Stimulated activated CD8-positive, alpha-beta memory T cell treated with anti-CD3 and anti-CD28 coated beads, Interleukin-12 subunit alpha, Interleukin-12 subunit beta, amount 100 ng/mL, for 4 hours (primary cell): ENCODE measurements at regions not wholly inside any gene's neighbourhood (a gene's known extent, or its start where the extent isn't known, plus 50 kb on each side); places are given as distances from the start of the nearest gene placed in this dataset.

Experiments used
- DNase-seq: peaks from one replicate; pipeline ENCODE4 v3.0.0-alpha.2; 2020; ENCODE audit warnings: low read depth

DNA sequence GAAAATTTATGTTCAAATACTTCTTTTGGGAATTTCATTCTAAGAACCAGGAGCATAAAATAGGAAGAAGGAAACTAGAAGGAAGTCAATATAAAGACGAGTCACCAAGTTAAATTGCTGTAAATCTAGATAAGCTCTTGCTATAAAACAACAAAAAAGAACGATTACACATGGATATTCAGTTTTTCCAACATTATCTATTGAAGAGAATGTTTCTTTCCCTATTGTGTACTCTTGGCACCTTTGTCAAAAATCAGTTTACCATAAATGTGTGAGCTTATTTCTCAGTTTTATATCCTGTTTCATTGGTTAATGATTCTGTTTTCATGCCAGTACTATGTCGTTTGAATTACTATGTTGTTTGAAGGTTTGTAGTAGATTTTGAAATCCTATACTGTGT, 536.3 kb upstream of the MKI67 start:
- no peak for DNase-seq

DNA sequence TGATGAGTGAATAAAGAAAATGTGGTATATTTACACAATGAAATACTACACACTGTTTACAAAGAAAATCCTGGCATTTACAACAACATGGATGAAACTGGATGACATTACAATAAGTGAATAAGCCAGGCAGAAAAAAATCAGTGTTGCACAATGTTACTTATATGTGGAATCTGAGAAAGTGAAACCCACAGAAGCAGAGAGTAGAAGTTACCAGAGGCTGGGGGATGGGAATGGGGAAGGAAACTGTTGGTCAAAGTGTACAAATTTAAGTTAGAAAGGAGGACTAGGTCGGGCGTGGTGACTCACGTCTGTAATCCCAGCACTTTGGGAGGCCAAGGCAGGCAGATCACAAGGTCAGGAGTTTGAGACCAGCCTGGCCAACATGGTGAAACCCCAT, 538.5 kb upstream of the MKI67 start:
- no peak for DNase-seq

DNA sequence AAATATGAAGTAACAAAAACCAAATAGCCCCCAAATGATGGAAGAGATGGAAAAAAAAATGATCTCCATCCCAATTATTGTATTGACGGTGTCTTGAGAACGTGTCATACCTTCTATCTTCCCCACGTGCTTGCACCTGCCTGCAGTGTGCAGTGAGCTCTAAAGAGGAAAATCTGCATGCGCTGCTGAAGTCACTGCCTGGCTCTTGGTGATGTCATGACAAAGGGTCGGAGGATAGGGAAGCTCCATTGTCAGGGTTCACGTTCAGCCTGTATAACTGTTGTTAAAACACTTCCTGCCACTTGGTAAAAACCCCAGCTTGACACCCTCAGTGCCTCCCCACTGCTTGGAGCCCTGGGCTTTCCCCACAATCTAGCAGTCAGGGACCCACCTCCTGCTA, 549.2 kb upstream of the MKI67 start:
- no peak for DNase-seq

DNA sequence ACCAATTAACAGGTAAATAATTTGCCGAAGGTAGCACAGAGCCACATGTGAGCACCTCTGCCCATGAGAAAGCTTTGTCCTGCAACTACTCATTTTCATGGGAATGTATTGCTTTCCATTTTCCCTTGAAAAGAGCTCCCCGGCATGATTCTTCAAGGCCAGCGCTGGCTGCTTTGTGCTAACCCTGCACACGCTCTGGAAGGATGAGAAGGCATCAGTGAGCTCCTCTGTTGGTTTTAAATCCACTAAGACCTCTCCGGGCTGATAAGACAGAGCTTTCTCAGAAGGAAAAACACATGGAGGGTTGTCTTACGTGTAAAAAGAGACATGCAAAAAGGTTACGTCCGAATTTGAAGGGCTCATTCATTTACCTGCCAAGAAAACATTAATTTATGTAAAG, 553.9 kb upstream of the MKI67 start:
- DNase-seq = no peak

DNA sequence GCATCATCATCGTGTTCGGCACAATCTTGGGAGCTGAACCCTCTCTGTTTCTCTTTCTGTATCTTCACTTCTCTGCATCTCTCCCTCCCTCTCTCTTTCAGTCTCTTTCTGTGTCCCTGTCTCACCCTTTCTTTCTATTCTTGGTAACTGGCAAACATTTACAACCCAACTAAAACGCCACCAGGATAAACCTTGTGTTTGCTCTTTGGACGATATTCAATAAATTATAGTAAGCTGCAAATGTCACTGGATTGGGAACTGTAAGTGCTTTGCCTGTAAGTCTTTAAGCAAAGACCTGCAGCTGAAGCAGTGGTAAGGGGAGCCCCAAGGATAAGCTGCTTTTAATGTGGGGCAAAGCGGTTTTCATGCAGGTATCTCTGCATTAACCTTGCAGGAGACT, 558.0 kb upstream of the MKI67 start:
- DNase-seq = no peak

DNA sequence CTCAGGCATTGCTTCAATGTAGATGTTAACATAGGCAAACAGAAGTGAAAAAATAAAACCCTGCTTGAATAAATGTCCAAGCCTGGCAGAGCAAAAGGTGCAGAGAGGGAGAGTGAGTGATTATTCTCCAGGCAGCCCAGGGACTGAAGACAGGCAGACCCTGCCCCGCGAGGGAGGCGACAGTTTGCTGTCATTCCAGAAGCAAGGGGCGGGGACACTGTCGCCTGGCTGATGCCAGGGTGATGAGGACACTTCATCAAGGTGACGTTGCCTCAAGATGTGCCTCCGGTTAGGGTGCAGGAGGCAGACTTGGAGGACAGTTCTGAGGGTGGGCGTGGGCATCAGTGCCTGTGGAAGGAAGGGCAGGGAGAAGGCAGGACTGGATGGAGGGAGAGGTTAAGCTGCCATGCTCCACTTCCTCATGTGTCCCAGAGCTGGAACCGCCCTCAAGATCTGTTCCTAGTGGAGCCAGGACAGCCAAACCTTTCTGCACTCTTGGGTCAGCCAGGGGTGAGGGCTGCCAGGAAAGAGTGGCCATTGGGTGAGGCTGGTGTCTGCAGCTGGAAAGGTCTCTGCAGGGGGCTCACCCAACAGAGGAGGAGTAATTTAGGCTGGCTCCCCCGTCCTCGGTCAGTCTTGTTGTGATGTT, 560.5 kb upstream of the MKI67 start:
- DNase-seq = no peak

DNA sequence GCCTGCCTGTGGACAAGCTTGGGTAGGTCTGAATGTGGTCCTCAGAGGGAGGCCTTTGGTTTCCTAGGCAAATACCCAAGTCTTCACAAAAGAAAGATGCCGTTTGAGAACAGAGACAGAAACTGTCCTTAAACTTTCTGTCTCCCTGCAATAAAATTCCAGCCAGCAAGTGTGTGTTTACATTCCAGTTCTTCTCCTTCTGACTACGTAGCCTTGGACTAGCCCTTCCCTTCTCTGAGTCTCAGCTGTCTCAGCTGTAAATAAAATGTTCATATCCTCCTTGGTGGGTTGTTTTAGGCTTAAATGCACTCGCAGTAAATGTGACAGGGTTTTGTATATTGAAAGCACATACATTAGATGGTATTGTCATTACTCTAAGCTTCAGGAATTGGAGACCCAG, 561.2 kb upstream of the MKI67 start:
- no peak for DNase-seq

DNA sequence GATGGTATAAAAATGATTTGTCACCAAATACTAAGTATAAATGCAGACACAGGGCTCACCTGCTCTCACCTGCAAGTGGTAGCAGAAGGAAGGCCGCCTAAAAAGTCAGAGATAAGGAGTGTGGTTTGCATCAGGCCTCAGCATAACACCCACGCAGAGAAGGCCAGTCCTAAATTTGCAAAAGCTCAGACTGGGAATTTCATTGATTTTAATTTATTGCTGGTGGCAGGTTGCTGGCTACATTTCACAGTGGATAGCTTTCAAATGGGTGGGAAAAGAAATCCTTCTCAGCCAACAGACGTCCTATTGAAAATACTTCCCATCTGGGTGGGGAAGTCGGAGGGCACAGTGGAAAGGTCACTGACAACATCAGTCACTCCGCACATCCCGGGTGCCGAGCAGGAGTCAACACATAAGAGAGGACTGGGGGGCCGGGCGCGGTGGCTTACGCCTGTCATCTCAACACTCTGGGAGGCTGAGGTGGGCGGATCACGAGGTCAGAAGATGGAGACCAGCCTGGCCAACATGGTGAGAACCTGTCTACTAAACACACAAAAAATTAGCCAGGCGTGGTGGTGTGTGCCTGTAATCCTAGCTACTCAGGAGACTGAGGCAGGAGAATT, 561.8 kb upstream of the MKI67 start:
- no peak for DNase-seq

DNA sequence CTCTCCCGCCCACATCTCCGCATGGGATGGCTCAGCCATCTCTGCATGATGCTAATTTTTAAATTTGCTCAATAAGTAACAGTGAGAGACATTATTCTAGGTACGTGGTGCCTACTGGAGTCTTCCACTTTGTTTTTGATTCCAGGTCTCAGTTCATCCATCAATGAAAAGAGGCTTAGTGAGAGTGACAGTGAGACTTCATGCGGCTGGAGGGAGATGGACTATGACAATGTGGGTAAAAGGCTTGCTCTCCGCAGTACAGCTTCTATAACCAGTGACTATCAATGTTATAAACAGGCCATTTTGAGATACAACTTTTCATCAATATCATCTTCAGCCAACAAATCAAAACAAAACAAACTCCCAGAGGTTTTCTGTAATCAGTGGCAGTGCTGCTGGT, 563.4 kb upstream of the MKI67 start:
- DNase-seq = no peak

DNA sequence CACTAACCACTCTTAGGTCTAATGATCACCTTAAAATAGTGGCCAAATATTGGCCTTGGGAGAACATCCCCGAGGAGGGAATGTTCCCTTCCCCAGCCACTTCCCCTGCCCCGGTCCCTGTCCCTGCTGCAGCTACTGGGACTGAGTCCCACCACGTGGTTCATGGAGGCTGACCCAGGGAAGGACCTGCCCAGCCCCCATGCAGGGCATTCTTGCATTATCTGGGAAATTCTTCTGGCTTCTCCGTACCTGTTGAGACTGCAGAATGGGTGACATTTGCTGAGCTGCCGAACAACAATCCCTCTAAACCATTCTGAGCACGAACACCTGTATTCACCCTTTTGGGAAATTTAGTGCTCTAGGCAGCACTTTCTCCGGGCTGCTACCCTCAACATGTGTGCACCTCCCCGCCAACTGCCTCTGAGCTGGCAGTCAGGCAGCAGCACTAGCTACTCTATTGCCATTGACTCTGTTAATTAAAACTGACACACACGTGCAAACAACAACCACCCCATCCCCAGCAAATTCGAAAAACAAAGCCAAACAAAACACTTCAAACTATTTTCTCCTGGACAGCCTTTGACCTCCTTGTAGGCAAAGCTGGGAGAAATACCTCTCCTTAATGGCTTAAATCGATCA, 567.4 kb upstream of the MKI67 start:
- DNase-seq = no peak

DNA sequence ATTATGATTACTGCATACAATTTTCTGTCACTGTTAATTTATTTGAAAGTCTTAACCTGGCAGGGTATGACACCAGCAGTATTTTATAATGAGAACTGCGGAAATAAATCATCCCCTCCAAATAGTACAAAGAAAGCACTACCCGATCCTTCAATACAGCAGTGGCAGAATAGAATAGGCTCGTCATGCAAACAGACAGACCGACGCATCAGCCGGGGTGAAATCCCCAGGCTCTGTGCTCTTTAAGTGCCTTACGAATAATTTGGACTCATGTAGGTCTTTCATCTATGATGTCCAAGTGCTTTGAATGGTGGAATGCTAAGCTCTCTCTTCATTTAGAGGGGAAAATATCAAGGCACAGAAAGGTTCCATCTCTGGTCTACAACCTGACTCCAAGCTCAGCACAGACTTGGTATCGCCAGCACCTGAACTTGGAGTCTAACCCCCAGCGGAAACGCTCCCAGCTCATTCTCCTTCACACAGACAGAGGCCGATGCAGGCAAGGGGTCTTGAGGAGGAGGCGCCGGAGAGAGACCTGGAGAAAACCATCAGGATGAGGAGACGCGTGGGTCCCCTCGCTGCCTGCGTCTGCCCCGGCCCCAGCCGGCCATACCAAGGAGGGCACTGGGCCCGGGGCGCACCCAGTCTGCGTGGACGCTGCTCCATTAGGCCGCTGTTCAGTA, 568.1 kb upstream of the MKI67 start:
- no peak for DNase-seq

DNA sequence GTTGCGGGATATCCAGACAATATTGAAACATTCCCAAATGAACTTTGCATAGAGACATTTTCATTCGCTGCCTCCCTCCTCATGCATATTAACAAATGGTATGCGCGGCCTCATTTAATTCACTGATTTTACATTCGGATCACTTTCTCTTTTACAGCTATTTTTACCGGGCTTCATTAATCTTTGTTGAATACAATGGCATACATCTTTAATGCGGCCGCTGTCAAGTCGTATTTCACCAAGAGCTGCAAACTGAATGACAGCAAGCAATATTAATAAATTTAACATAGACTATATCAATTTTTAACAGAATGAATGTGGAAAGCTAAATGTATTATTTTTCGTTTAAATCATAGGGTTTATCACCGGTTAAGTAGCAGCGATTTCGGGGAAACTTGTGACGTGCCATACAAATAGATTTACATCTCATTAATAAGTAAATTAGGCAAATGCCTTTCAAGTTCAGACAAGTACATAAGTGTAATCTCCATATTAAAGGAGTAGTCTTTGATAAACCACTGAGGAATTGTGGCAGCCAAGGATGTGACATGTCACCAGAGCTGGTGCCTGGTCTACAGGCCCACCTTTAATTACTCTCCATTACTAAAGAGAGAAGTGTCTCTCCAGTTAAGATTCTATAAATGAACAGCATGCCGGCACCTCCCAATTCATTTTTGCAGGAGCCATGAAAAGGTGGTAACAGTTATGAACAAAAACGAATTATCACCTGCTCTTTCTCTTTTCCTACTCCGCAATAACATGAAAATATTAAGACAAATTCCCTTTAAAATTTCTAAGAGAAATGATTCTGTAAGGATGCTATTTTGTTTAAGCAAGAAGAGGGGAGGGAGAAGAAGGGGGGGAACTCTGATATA, 568.9 kb upstream of the MKI67 start:
- no peak for DNase-seq

DNA sequence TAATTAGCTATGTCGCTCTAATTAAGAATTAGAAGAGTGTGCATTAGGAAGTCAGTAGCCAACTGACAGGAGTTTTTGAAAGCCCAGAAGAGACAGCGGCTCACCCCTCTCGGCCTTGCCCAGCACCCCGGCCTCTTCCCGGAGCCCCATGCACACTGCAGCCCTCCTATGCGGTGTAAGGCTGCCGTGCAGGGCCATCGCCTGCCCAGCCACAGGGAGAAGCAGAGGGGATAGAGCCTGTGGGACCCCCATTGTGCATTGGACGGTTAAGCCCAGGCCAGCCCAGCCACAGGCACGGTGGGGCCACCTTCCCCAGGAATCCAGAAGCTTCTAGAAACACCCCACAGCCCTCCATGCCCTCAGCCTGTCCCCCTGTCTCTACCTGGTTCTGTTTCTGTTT, 569.7 kb upstream of the MKI67 start:
- DNase-seq = no peak

DNA sequence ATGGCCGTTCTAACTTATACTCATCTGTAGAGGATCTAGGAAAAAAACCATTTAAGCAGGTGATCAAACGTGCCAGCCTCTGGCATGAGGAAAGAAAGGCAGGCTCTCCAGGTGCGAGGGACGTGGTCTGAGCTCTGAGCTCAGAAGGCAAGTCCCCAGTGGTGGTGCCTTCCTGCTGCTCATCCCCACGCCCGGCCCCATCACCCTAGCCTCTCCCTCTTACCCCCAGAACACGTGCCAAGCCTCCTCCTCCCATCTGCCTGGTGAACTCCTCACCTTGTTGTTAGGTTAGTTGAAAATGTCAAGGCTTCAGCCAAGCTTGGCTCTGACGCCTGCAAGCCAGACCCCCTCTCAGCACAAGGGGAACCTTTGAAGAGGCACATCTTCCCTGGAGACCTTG, 571.2 kb upstream of the MKI67 start:
- DNase-seq = no peak

DNA sequence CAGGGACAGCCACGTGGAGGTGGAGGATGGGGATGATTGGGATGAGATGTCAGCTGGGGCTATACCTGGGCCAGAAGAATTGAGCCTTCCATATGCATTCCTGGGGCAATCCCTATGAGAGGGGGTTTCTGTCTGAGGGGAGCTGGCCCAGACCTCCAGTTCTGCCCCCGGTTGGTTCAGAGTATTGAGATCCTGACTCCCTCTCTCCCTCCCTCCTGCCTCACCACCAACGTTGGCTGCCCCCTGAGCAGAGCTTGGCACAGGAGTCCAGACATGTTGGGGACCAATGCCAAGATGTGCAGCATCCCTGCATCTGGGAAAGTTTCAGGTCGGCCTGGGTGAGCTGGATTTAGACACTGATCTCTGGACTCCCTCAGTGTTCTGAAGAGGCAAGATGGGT, 575.2 kb upstream of the MKI67 start:
- DNase-seq = no peak

DNA sequence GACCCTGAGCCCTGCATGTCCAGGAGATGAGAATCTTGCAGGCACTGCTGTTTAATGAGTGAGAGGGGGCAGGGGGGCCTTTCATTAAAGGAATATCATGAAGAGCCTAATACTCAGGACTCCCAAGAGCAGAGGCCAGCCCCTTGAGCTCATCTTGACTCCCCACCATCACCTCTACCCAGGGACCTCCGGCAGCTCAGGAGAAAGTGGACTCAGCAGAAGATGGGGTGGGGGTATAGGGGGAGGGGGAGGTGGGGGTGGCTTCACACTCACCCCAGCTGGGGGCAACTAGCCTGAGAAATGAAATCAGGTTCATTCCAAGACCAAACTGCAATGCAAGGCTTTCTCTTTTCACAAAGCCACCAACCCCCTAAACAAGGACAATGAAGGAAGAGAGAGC, 575.6 kb upstream of the MKI67 start:
- no peak for DNase-seq

DNA sequence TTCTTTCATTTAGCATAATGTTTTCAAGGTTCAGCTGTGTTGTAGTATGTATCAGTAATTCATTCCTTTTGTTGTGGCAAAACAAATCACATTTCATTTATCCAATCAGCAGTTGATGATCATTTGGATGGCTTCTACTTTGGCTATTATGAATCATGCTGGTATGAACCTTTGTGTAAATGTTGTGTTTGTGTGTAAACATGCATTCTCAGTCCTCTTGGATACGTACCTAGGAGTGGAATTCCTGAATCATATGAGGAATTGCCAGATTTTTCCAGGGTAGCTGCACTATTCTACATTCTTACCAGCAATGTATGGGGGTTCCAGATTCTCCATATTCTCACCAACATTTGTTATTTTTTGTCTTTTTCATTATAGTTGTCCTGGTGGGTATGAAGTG, 578.5 kb upstream of the MKI67 start:
- no peak for DNase-seq

DNA sequence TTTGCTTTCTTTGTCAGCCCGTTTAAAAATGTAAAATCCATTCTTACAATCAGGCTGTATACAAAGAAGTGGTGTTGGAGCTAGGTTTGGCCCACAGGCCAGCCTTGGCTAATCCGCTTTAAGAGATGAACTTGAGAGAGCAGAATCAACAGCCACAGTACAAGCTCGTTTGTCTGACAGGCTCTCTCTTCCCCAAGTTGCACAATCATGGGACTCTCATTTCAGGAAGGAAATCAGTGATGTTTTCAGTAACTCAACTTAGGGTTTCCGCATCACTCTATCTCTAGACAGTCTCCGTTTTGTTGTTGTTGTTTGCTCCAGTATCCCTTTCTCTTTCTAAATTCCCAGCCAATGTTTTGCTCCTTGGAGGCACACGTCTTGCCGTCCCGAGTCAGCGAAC, 582.0 kb upstream of the MKI67 start:
- no peak for DNase-seq

DNA sequence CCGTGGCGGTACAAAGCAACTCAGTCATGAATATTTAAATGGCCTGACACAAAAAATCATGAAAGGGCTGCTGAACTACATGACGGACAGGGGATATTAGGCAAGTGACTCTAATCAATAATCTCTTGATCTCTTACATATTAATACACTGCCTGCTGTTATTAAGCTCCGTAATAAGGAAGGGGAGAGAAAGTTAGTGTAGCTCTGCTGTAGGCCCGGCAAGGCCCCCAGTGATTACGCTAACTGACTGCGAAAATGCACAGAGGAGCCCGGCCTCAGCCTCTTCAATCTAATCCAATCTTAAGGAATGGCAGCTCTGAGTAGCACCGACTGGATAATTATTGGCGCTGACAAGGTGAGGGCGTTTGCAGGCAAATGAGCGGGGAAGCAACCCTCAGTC, 583.5 kb upstream of the MKI67 start:
- no peak for DNase-seq

DNA sequence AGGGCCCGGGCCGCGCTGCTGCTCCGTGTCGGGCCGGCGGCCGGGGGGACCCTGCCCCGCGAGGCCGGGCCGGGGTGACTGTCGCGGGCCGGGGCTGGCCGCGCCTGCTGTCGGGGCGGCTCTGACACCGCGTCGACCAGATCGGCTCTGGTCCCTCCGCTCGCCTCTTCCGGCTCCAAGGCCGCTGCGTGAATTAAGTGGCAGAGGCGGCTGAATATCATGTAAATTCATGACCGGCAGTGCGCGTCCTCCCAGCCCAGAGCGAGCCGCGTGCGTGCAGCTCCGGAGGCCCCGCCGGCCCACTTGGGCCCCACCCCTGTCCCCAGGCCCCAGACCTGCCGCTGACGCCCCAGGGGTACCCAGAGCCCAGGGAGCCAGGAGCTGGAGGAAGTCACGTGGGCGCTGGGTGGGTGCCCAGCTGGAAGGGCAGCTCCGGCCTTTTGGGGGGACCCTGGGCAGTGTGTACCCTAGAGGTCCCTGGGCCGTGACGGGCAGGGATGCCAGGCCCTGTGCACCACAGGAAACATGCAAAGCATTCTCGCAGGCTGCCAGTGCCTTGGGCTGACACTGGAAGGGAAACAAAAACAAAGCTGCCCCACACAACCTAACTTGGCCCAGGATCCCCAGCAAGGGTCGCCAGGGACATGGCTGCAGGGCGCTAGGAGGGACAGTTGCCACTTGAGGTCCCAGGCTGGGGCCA, 584.0 kb upstream of the MKI67 start:
- DNase-seq = no peak

DNA sequence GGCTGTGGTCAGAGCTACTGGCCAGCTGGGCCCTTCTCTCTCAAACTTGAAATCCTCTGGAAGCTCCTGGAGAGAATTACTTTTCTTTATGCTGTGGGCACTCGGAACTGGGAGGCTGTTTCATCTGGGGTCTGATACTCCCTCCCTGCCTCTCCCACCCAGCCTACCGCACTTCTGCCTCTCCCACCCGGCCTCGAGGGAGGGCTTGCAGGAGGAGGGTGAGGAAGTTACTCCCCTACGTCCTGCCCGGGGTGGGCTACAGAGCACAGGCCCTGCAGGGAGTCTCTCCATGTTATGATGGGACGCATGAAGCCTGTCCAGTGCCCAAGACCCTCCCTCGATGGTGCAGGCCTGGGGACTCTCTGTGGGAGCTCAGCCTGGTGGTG, 584.6 kb upstream of the MKI67 start:
- DNase-seq = no peak

DNA sequence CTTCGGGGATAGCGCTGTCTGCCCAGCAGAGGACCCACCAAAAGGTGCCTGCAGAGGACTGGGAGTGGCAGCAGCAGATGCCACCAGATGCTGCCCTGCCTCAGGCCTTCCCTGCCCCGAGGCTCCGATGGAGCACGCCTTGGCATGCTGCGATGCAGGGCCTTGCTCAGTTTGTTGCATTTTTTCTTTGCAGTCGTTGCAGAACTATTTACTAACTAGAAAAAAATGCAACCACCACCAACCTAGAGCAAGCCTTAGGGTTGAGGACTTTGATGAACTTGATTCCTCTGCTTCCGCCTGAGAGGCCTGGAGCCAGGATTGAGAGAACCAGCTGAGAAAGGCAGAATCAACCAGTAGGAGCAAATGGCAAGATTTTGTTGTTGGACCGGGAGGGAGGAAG, 585.6 kb upstream of the MKI67 start:
- DNase-seq = no peak
